ENCODE measurements at regions not wholly inside any gene's neighbourhood (a gene's known extent, or its start where the extent isn't known, plus 50 kb on each side); places are given as distances from the start of the nearest gene placed in this dataset.

DNA sequence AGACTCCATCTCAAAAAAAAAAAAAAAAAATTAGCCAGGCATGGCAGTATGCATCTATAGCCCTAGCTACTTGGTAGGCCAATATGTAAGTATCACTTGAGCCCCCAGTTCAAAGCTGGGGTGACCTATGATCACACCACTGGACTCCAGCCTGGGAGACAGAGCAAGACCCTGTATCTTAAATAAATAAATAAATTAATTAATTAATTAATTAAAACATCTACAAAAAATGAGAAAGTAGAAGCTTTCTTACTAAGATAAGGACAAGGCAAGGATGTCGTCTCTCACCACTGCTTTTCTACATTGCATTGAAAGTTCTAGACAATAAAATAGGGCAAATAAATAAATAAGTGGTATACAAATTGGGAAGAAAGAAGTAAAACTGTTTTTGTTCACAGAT is 134.3 kb upstream of the CARMIL1 start:
- no TSS peak for BruUV-seq (replicated peaks)
- H3K27me3 Mint-ChIP-seq (ENCODE audit: insufficient read depth, unreplicated experiment): no peaks in the 10 kb centered on the region
- no peaks in the 10 kb centered on the region for H3K4me1 Mint-ChIP-seq (ENCODE audit: insufficient read depth, unreplicated experiment)
- TF ChIP-seq, protein P1, sequence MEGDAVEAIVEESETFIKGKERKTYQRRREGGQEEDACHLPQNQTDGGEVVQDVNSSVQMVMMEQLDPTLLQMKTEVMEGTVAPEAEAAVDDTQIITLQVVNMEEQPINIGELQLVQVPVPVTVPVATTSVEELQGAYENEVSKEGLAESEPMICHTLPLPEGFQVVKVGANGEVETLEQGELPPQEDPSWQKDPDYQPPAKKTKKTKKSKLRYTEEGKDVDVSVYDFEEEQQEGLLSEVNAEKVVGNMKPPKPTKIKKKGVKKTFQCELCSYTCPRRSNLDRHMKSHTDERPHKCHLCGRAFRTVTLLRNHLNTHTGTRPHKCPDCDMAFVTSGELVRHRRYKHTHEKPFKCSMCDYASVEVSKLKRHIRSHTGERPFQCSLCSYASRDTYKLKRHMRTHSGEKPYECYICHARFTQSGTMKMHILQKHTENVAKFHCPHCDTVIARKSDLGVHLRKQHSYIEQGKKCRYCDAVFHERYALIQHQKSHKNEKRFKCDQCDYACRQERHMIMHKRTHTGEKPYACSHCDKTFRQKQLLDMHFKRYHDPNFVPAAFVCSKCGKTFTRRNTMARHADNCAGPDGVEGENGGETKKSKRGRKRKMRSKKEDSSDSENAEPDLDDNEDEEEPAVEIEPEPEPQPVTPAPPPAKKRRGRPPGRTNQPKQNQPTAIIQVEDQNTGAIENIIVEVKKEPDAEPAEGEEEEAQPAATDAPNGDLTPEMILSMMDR (IDR thresholded peaks at IDR 0.05; ENCODE audit: unreplicated experiment): no peak
- ChIA-PET POLR2A (no interaction called here), CTCF (interaction anchor here (0.9 kb wide), 1 partner anchor 9 kb away, joined by 5 read pairs; no protein-coding TSS in a partner anchor)
- H3K9me3 Mint-ChIP-seq (ENCODE audit: unreplicated experiment): no peaks in the 10 kb centered on the region
- H3K36me3 Mint-ChIP-seq (ENCODE audit: insufficient read depth, unreplicated experiment): no peaks in the 10 kb centered on the region
- H3K4me3 Mint-ChIP-seq (ENCODE audit: unreplicated experiment): no peak overlapping the region
- intact Hi-C loops (cut with micrococcal nuclease): no loop called here
- no peak overlapping the region for H3K27ac Mint-ChIP-seq (ENCODE audit: low read depth, unreplicated experiment)
- no peak for DNase-seq (ENCODE audit: unreplicated experiment)

DNA sequence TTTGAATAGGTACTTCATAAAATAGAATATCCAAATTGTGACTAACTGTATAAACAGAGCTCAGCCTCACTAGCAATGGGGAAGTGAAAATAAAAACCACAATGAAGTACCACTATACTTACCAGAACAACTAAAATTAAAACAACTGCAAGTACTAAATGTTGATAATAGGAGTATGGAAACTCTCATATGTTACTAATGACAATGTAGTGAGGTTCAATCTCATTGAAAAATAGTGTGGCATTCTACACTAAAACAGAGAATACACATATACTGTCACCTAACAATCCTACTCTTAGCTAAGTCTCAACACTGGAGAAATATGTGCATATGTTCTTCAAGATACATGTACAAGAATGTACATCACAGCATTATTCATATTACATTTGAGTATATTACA is 132.0 kb upstream of the CARMIL1 start:
- TF ChIP-seq, protein P1 (IDR thresholded peaks at IDR 0.05; ENCODE audit: unreplicated experiment): no peak

DNA sequence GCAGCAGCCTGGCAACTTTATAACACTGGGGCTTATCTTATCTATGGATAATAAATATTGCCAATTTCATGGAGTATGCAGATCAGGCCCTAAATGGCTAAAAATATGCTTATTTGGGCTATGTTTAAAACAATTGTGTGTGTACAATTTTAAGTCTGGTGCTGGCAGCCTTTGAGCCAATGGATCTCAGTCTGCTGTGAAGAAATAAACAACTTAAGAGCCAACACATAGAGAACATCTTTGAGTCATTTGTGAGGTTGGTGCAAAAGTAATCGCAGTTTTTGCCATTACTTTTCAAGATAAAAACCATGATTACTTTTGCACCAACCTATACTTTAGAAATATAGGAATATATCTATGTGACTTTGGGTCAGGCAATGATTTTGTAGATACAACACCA is 129.1 kb upstream of the CARMIL1 start:
- no peak overlapping the region for H3K4me3 Mint-ChIP-seq (ENCODE audit: unreplicated experiment)
- H3K4me1 Mint-ChIP-seq (ENCODE audit: insufficient read depth, unreplicated experiment): no peaks in the 10 kb centered on the region
- no peak for DNase-seq (ENCODE audit: unreplicated experiment)
- intact Hi-C loops (cut with micrococcal nuclease): no loop called here
- no peaks in the 10 kb centered on the region for H3K9me3 Mint-ChIP-seq (ENCODE audit: unreplicated experiment)
- ChIA-PET POLR2A (interaction anchor here (0.5 kb wide), 1 partner anchor 29 kb away, joined by 3 read pairs; no protein-coding TSS in a partner anchor), CTCF (no interaction called here)
- H3K36me3 Mint-ChIP-seq (ENCODE audit: insufficient read depth, unreplicated experiment): no peaks in the 10 kb centered on the region
- no TSS peak for BruUV-seq (replicated peaks)
- TF ChIP-seq, protein P1 (IDR thresholded peaks at IDR 0.05; ENCODE audit: unreplicated experiment): no peak
- no peak overlapping the region for H3K27ac Mint-ChIP-seq (ENCODE audit: low read depth, unreplicated experiment)
- H3K27me3 Mint-ChIP-seq (ENCODE audit: insufficient read depth, unreplicated experiment): no peaks in the 10 kb centered on the region

More for the DNA sequence above, 132.0 kb upstream of the CARMIL1 start:
- no peak overlapping the region for H3K4me3 Mint-ChIP-seq (ENCODE audit: unreplicated experiment)
- ChIA-PET CTCF (interaction anchor here (0.6 kb wide), 1 partner anchor 402 kb away, joined by 4 read pairs; no protein-coding TSS in a partner anchor), POLR2A (interaction anchor here (0.5 to 1.6 kb wide), 2 partner anchors 8 to 422 kb away, joined by 3 to 4 read pairs; no protein-coding TSS in a partner anchor)
- no peaks in the 10 kb centered on the region for H3K27me3 Mint-ChIP-seq (ENCODE audit: insufficient read depth, unreplicated experiment)
- no peaks in the 10 kb centered on the region for H3K4me1 Mint-ChIP-seq (ENCODE audit: insufficient read depth, unreplicated experiment)
- no peaks in the 10 kb centered on the region for H3K9me3 Mint-ChIP-seq (ENCODE audit: unreplicated experiment)
- H3K27ac Mint-ChIP-seq (ENCODE audit: low read depth, unreplicated experiment): no peak overlapping the region
- no TSS peak for BruUV-seq (replicated peaks)
- DNase-seq (ENCODE audit: unreplicated experiment): no peak
- no peaks in the 10 kb centered on the region for H3K36me3 Mint-ChIP-seq (ENCODE audit: insufficient read depth, unreplicated experiment)
- intact Hi-C loops (cut with micrococcal nuclease): no loop called here

DNA sequence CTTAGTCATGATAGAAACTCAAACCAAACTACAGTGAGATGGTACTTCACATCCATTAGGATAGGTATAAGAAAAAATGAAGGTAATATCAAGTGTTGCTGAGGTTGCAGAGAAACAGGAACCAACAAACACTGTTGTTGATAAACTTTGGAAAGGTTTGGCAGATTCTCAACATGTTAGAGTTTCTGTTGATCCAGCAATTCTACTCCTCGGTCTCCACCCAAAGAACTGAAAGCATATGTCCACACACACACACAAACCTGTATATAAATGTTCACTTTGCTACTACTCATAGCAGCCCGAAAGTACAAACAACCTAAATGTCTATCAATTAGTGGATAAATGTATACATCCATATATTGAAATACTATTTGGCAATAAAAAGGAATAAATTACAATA is 128.3 kb upstream of the CARMIL1 start:
- Mint-ChIP-seq H3K36me3 (ENCODE audit: insufficient read depth, unreplicated experiment) (no peaks in the 10 kb centered on the region), H3K4me3 (ENCODE audit: unreplicated experiment) (no peak overlapping the region), H3K9me3 (ENCODE audit: unreplicated experiment) (no peaks in the 10 kb centered on the region), H3K4me1 (ENCODE audit: insufficient read depth, unreplicated experiment) (no peaks in the 10 kb centered on the region), H3K27me3 (ENCODE audit: insufficient read depth, unreplicated experiment) (no peaks in the 10 kb centered on the region), H3K27ac (ENCODE audit: low read depth, unreplicated experiment) (no peak overlapping the region)
- TF ChIP-seq, protein P1 (IDR thresholded peaks at IDR 0.05; ENCODE audit: unreplicated experiment): no peak
- POLR2A ChIA-PET: interaction anchor here (0.6 kb wide), 1 partner anchor 288 kb away, joined by 3 read pairs; no protein-coding TSS in a partner anchor
- DNase-seq (ENCODE audit: unreplicated experiment): no peak
- no TSS peak for BruUV-seq (replicated peaks)
- intact Hi-C loops (cut with micrococcal nuclease): no loop called here
- CTCF ChIA-PET: interaction anchor here (0.6 kb wide), 2 partner anchors 22 to 138 kb away, joined by 4 read pairs; no protein-coding TSS in a partner anchor
